ENCODE measurements at regions not wholly inside any gene's neighbourhood (a gene's known extent, or its start where the extent isn't known, plus 50 kb on each side); places are given as distances from the start of the nearest gene placed in this dataset.

GRCh38 chr5:117719413-117719812 is 1144.8 kb upstream of the SEMA6A start:
- DNase-seq (ENCODE audit: low read depth): no peak

GRCh38 chr5:117713585-117714198 is 1139.1 kb upstream of the SEMA6A start:
- peak; percentile 5 for DNase-seq (ENCODE audit: low read depth)

- peak; percentile 2 for DNase-seq (ENCODE audit: low read depth)
Measured at GRCh38 chr5:117701062-117701461, 1126.4 kb upstream of the SEMA6A start.

GRCh38 chr5:117692606-117693005 is 1118.0 kb upstream of the SEMA6A start:
- DNase-seq (ENCODE audit: low read depth): no peak

GRCh38 chr5:117691081-117691870 is 1116.7 kb upstream of the SEMA6A start:
- peak; percentile 32 for DNase-seq (ENCODE audit: low read depth)

- DNase-seq (ENCODE audit: low read depth): no peak
Measured at GRCh38 chr5:117690612-117691011, 1116.0 kb upstream of the SEMA6A start.

GRCh38 chr5:117686926-117687325 is 1112.3 kb upstream of the SEMA6A start:
- no peak for DNase-seq (ENCODE audit: low read depth)

GRCh38 chr5:117682416-117682815 is 1107.8 kb upstream of the SEMA6A start:
- peak; percentile 14 for DNase-seq (ENCODE audit: low read depth)

- no peak for DNase-seq (ENCODE audit: low read depth)
Measured at GRCh38 chr5:117681431-117682254, 1107.0 kb upstream of the SEMA6A start.

- peak; percentile 62 for DNase-seq (ENCODE audit: low read depth)
Measured at GRCh38 chr5:117680426-117680825, 1105.8 kb upstream of the SEMA6A start.

GRCh38 chr5:117679046-117679445 is 1104.4 kb upstream of the SEMA6A start:
- DNase-seq (ENCODE audit: low read depth): no peak

- no peak for DNase-seq (ENCODE audit: low read depth)
Measured at GRCh38 chr5:117675646-117676045, 1101.0 kb upstream of the SEMA6A start.

- DNase-seq (ENCODE audit: low read depth): no peak
Measured at GRCh38 chr5:117671551-117671950, 1096.9 kb upstream of the SEMA6A start.

GRCh38 chr5:117667105-117667504 is 1092.5 kb upstream of the SEMA6A start:
- no peak for DNase-seq (ENCODE audit: low read depth)

GRCh38 chr5:117665121-117665520 is 1090.5 kb upstream of the SEMA6A start:
- DNase-seq (ENCODE audit: low read depth): no peak

- DNase-seq (ENCODE audit: low read depth): no peak
Measured at GRCh38 chr5:117662361-117662760, 1087.7 kb upstream of the SEMA6A start.

- DNase-seq (ENCODE audit: low read depth): no peak
Measured at GRCh38 chr5:117657541-117657940, 1082.9 kb upstream of the SEMA6A start.

GRCh38 chr5:117652958-117653280 is 1078.3 kb upstream of the SEMA6A start:
- DNase-seq (ENCODE audit: low read depth): no peak

- DNase-seq (ENCODE audit: low read depth): no peak
Measured at GRCh38 chr5:117652036-117652957, 1077.7 kb upstream of the SEMA6A start.

- no peak for DNase-seq (ENCODE audit: low read depth)
Measured at GRCh38 chr5:117649821-117650220, 1075.2 kb upstream of the SEMA6A start.

GRCh38 chr5:117645400-117645799 is 1070.8 kb upstream of the SEMA6A start:
- DNase-seq (ENCODE audit: low read depth): no peak

GRCh38 chr5:117638581-117638980 is 1064.0 kb upstream of the SEMA6A start:
- DNase-seq (ENCODE audit: low read depth): no peak

Measured in fibroblast of gingiva (primary cell).